Mammary epithelial cell (primary cell): ENCODE measurements at regions not wholly inside any gene's neighbourhood (a gene's known extent, or its start where the extent isn't known, plus 50 kb on each side); places are given as distances from the start of the nearest gene placed in this dataset.

Experiments used
- CTCF ChIP-seq, 2 donors: IDR thresholded peaks in 1 of 2; conservative IDR thresholded peaks in 1 of 2; 2 replicates each; pipeline ENCODE4 v1.5.1; 2011 to 2012; ENCODE audit warnings: inconsistent platforms in 2 of 2, low read length in 2 of 2, mild to moderate bottlenecking in 2 of 2, control low read depth in 1 of 2, low read depth in 1 of 2; ENCODE audit not compliant: insufficient read depth in 1 of 2; ENCODE audit errors: extremely low read depth in 1 of 2
- EZH2 ChIP-seq: IDR thresholded peaks from 2 replicates; pipeline ENCODE4 v1.6.1; 2012; ENCODE audit warnings: low read length, inconsistent platforms, borderline replicate concordance

- TF ChIP-seq CTCF (conservative IDR thresholded peaks at IDR 0.05 in 1 of 2, IDR thresholded peaks at IDR 0.05 in 1 of 2; ENCODE audit: extremely low read depth in 1 of 2, insufficient read depth in 1 of 2, low read depth in 1 of 2, low read length in 2 of 2) (no peak), EZH2 (no peak)
Observed at GRCh38 chr13:85298387-85298924, 500.8 kb downstream of the SLITRK6 start.
